HG03135 (cell line): ENCODE measurements at regions not wholly inside any gene's neighbourhood (a gene's known extent, or its start where the extent isn't known, plus 50 kb on each side); places are given as distances from the start of the nearest gene placed in this dataset.

Experiments used
- ATAC-seq: cut with Tn5 transposase; IDR thresholded peaks from one replicate; pipeline ENCODE4 v1.9.1; 2021; ENCODE audit warnings: mild to moderate bottlenecking, moderate library complexity; ENCODE audit not compliant: unreplicated experiment

DNA sequence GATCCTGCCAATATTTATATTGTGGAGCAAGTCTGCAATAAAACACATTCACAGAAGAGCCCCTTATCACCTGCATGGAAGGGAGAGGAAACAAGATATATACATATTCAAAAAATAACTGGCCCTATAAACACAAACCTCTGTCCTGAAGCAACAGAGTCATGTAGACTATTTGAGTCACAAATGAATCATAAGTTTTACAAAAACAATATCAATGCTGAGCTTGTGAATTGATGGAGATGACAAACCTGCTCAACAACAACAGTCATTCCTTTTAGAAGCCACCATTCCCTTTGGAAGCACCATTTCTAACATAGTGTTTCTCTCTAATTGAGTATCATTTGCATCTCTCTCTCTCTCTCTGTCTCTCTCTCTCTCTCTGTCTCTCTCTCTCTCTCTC is 313.9 kb downstream of the MID1IP1 start:
- ATAC-seq: no peak

GRCh38 chrX:39117101-39117500 is 315.8 kb downstream of the MID1IP1 start:
- no peak for ATAC-seq

- ATAC-seq: no peak
Measured at GRCh38 chrX:39121903-39122302, 320.6 kb downstream of the MID1IP1 start.

- no peak for ATAC-seq
Measured at GRCh38 chrX:39125834-39126233, 324.6 kb downstream of the MID1IP1 start.

DNA sequence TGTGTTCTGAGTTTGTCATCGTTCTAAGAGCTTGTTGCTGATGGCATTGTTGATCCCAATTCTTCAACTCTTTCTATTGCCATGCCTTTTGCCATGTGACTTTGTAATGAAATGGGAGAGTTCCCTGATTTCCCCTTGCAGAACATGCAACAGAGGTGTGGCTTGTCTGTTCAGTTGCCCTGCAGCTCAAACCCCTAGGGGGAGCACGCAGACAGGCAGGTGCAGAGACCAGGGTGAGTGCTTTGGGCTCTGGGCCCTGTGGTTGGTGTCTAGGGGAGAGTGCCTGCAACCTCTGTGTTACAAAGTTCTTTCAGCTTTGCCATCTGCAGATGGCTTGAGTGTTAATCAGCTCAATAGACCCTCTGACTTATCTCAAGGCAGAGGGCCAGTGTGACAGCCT is 332.7 kb downstream of the MID1IP1 start:
- ATAC-seq: no peak

DNA sequence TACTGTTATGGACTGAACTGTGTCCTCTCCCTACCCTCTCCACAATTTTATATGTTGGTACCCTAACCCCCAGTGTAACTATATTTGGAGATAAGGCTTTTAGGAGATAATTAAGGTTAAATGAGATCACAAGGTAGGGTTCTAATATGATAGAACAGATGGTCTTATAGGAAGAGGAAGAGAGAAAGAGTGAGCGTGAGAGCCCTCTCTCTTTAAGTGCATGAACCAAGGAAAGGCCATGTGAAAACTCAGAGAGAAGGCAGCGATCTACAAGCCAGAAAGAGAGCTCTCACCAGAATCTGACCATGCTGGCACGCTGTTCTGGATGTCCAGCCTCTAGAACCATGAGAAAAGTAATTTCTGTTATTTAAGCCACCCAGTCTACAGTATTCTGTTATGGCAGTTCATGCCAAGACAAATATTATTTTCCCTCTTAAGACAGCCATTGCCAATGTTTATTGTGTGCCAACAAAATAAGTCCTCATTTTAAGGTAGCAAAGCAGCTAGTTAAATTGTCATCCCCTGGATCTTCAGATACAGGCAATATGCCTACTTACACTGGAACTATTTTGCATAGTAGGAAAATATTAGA is 336.2 kb downstream of the MID1IP1 start:
- ATAC-seq: no peak

GRCh38 chrX:39140581-39140980 is 339.3 kb downstream of the MID1IP1 start:
- no peak for ATAC-seq

GRCh38 chrX:39144323-39144722 is 343.1 kb downstream of the MID1IP1 start:
- ATAC-seq: peak; percentile 65

- ATAC-seq: peak; percentile 54
Measured at GRCh38 chrX:39144956-39145355, 343.7 kb downstream of the MID1IP1 start.

GRCh38 chrX:39145859-39146258 is 344.6 kb downstream of the MID1IP1 start:
- no peak for ATAC-seq

DNA sequence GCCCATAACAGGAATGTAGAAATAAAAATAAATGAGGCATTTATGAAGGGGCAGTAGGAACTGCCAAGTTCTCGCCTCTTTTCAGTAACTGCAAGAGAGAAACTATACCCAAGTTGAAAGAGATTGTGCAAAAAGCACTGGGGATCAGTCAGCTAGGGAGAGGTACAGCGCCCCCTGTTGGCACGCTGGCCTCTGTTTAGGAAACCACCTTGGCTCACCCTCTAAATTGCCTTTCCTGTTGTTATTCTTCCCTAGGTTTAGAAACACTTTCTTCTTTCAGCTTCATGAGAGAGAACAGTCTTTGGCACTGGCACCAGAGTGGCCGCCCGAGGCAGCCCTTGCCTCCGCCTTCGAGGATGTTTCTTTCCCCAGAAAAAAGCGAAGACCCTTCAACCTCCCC is 348.5 kb downstream of the MID1IP1 start:
- no peak for ATAC-seq

DNA sequence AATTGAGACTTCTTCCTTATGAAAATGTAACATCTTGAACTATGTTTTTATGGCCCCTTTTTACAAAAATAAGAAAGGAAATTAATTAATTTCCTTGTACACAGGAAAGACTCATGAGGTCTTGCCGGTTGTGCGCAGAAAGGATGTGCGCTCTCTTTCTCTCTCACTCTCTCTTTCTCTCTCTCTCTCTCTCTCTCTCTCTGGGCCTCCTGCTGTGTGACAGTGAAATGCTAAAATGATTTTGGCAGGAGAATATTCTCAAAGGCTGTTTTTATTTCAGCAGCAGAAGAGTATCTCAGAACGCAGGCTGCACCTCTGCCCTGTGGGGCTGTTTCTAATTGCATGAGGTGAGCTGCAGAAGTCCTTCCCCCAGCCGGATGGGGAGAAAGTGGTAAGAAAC is 349.0 kb downstream of the MID1IP1 start:
- ATAC-seq: no peak

DNA sequence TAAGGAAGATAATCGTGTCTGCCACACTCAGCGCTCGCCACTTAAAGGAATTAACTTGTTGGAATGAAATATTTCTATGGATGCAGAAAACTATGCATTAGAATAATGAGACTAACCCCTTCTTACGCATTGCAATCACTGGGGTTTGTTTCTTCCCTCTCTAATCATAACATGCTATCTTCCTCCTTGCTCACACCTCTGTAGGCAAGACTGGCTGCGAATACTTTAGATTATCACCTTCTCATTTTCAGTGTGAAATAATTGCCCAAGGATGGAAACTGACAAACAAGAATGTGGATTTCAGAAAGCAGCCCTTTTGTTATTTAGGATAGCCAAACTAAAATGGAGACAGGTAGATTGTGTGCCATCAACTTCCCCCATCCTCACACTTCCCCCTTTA is 349.4 kb downstream of the MID1IP1 start:
- ATAC-seq: no peak

- no peak for ATAC-seq
Measured at GRCh38 chrX:39152106-39152649, 350.9 kb downstream of the MID1IP1 start.

DNA sequence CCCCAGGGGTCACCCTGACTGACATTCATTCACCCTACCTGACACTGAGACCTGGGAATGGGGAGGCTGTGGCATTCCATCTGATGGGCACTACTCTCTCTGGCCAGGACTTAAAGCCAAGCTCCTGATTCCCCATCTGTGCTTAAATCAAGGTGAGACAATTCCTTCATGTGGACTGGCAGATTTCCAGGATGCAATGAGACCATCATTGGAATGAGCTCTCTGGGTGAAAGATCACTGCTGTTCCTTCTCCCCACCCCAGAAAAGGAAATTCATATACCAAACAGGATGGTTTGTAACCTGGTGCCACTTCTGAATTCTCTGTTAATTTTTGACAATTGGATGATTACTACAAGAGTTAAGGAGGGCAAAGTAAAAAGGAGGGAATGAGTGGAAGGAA is 354.8 kb downstream of the MID1IP1 start:
- no peak for ATAC-seq

- ATAC-seq: no peak
Measured at GRCh38 chrX:39157006-39157405, 355.7 kb downstream of the MID1IP1 start.

- ATAC-seq: no peak
Measured at GRCh38 chrX:39157796-39158195, 356.5 kb downstream of the MID1IP1 start.

- ATAC-seq: no peak
Measured at GRCh38 chrX:39158801-39159657, 357.8 kb downstream of the MID1IP1 start.

DNA sequence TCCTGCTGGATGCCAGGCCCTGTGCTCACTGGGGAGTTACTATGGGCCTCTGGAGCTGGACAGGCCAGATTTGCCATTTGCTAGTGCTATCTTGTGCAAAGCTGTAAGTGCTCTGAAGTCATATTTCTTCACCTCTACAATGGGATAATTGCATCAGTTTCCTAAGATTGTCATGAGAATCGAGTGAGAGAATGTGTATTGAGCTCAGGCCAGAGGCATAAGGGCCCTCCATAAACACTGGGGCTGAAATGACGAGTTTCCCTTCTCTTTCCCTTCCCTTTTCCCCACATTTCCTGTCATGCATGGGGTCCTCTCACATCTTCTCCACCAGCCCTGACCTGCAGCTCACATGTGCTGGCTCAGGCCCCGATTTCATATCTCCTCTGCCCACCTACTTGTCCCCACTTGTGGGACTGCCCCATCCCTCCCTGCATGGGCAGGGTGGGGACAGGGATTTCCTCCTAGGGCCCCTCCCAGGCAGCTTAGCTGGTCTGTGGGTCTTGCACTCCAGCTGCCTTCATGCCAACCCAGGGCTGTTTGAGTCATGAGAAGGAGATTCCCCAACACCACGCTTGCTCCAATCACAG is 358.8 kb downstream of the MID1IP1 start:
- no peak for ATAC-seq

DNA sequence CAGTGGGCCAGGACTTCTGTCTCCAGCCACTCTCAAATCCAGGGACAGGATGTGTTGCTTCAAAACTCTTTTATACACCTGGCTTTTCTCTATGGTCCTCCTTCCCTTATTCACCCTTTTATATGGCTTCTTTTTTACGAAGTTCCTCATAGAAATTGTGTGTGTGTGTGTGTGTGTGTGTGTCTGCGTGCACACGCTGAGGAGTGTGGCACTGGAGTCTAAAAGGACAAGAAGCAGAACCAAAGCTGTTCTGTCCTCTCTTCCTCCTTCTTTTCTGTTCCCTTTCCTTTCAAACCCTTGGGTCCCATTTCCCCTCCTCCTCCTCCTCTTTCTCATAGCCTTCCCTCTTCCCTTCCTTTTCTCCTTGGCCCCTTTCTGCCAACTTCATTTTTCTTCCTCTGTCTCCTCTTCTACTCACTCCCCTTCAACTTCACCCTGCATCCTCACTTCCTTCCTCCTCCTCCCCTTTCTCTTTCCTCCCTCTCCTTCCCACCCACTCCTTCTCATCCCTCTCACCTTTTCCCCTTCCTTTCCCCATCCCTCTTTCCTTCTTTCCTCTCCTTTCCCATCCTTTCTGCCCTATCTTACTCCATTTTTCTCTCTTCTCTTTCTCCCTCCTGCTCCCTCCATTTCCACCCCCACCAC is 360.5 kb downstream of the MID1IP1 start:
- no peak for ATAC-seq

- ATAC-seq: no peak
Measured at GRCh38 chrX:39162322-39162735, 361.1 kb downstream of the MID1IP1 start.
